Ectodermal cell (in vitro differentiated cells): ENCODE measurements at regions not wholly inside any gene's neighbourhood (a gene's known extent, or its start where the extent isn't known, plus 50 kb on each side); places are given as distances from the start of the nearest gene placed in this dataset.
"Not testable (repeated sequence)": the region's sequence is repeated elsewhere in the genome, so short reads cannot be mapped to it uniquely, and the experiment has no call there.

ENCODE experiments used
- H3K27ac ChIP-seq: 2 replicates; pipeline ENCODE4 v1.7.0; 2013; ENCODE audit warnings: mild to moderate bottlenecking, low read depth, low read length; ENCODE audit not compliant: insufficient read depth, poor library complexity, severe bottlenecking
- H3K27me3 ChIP-seq: 2 replicates; pipeline ENCODE4 v1.7.0; 2013; ENCODE audit warnings: mild to moderate bottlenecking, low read length; ENCODE audit not compliant: insufficient read depth, control insufficient read depth, poor library complexity, severe bottlenecking
- H3K36me3 ChIP-seq: one replicate; pipeline ENCODE4 v1.7.0; 2013; ENCODE audit warnings: low read length; ENCODE audit not compliant: control insufficient read depth, insufficient read depth
- H3K4me1 ChIP-seq: one replicate; pipeline ENCODE4 v1.7.0; 2013; ENCODE audit warnings: low read length; ENCODE audit not compliant: control insufficient read depth, insufficient read depth
- H3K4me3 ChIP-seq: 2 replicates; pipeline ENCODE4 v1.7.0; 2013; ENCODE audit warnings: low read depth, low read length, control low read depth; ENCODE audit not compliant: insufficient read depth
- H3K9me3 ChIP-seq: 2 replicates; pipeline ENCODE4 v1.7.0; 2013; ENCODE audit warnings: mild to moderate bottlenecking, low read length, moderate library complexity; ENCODE audit not compliant: control insufficient read depth
- WGBS, 2 experiments: methylation state at CpG; one replicate each; pipeline ENCODE4 v1.1.7; 2013; ENCODE audit warnings: missing lambda C conversion rate in 2 of 2; 5-methylcytosine and 5-hydroxymethylcytosine counted together

DNA sequence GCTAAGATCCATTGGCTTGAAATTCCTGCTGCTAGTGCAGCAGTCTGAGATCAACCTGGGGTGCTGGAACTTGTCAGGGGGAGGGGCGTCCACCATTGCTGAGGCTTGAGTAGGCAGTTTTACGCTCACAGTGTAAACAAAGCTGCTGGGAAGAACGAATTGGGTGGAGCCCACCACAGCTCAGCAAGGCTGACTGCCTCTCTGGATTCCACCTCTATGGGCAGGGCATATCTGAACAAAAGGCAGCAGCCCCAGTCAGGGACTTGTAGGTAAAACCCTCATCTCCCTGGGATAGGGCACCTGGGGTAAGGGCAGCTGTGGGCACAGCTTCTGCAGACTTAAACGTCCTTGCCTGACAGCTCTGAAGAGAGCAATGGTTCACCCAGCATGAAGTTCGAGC, 191.7 kb downstream of the ALG10B start:
- 68 to 72% methylated on average over 5 of the region's 5 CpGs for WGBS, 2 experiments
- Histone ChIP-seq H3K36me3 (no peaks in the 10 kb centered on the region), H3K27me3 (no peaks in the 10 kb centered on the region), H3K4me3 (no peak overlapping the region), H3K9me3 (no peaks in the 10 kb centered on the region), H3K4me1 (no peaks in the 10 kb centered on the region), H3K27ac (no peak overlapping the region)

DNA sequence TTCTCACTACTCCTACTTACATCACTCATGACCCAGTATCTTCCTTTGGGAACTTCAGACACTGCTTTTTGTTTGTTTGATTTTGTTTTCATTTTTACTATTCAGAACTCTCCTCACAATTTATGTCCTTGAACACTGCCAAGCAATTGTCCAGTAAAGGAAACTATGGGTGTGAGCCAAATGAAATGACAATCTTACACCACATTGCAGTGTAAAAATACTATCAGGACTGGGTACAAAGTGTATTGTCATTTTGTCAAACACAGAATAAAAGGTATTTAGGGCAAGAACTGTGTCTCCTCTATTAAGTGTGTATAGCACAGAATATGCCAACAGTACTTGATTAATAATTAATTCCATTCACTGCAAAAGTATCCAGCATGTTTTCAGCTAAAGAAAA, 199.3 kb downstream of the ALG10B start:
- no peaks in the 10 kb centered on the region for H3K27me3 ChIP-seq
- peaks cover 13% of the 10 kb centered on the region for H3K4me1 ChIP-seq
- peak overlapping the region; percentile 77 for H3K27ac ChIP-seq
- no peaks in the 10 kb centered on the region for H3K36me3 ChIP-seq
- H3K9me3 ChIP-seq, result no peaks in the 10 kb centered on the region
- H3K4me3 ChIP-seq, result no peak overlapping the region

DNA sequence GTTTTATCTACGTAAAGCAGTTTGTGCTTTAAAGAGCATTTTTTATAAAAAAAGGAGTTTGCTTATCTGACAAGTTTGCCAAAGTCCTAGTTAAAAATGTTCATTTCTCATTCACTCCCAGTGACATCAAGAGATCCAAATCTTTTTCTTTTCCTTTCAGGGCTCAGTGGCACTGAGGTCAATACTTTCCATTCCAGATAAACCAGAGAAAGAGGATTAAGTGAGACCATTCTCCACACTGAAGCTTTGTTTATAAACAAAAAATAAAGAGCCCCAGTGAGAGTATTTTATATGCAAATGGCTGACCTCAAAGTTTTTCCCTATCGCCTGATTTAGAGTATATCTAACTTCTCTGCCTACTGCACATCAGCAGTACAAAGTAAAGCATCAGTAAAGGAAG, 199.8 kb downstream of the ALG10B start:
- Histone ChIP-seq H3K4me1 (peaks cover 13% of the 10 kb centered on the region), H3K9me3 (no peaks in the 10 kb centered on the region), H3K27me3 (no peaks in the 10 kb centered on the region), H3K27ac (peak overlapping the region; percentile 77), H3K4me3 (no peak overlapping the region), H3K36me3 (no peaks in the 10 kb centered on the region)
- WGBS, 2 experiments, result 47 to 83% methylated on average over 1 to 2 of the region's 2 CpGs

DNA sequence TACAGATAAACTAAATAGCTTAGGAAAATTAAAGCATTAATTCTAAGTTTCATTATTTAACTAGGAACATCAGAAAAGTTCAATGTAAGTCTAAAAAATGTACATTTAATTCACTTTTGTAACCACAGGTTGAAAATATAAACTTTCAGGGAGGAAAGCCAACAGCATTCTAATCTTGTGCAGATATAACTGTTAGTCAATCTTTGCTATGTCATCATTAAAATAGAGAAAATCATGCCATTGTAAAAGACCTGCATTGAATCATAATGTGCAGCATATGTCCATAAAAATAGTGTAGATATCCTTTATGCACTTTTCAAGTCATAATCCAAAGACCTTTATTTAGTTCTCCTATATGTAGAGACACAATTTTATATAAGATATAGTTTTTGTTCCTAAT, 207.3 kb downstream of the ALG10B start:
- H3K4me1 ChIP-seq, result no peaks in the 10 kb centered on the region
- no peak overlapping the region for H3K4me3 ChIP-seq
- no peak overlapping the region for H3K27ac ChIP-seq
- no peaks in the 10 kb centered on the region for H3K27me3 ChIP-seq
- H3K9me3 ChIP-seq, result no peaks in the 10 kb centered on the region
- H3K36me3 ChIP-seq, result no peaks in the 10 kb centered on the region

DNA sequence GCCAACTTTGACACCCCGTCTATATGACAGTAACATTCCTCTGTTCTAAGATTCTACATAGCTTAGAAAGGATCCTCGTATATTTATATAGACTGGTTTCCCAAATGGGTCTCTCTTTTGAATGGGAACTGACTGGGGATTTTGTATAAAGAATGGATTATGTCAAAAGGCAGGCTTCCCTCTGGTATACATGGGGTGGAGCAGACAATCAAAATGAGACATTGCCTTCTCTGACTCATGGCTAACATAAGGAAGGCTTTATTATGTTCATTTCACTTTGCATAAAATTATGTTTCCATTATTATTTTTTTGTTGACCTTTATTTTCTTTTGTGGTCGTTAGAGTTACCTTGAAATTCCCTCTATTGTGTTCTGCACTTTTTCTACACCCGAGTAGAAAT, 211.1 kb downstream of the ALG10B start:
- WGBS, 2 experiments, result 81 to 96% methylated on average over 2 to 4 of the region's 4 CpGs
- H3K4me1 ChIP-seq, result no peaks in the 10 kb centered on the region
- no peaks in the 10 kb centered on the region for H3K9me3 ChIP-seq
- no peak overlapping the region for H3K27ac ChIP-seq
- H3K4me3 ChIP-seq, result no peak overlapping the region
- no peaks in the 10 kb centered on the region for H3K36me3 ChIP-seq
- no peaks in the 10 kb centered on the region for H3K27me3 ChIP-seq

DNA sequence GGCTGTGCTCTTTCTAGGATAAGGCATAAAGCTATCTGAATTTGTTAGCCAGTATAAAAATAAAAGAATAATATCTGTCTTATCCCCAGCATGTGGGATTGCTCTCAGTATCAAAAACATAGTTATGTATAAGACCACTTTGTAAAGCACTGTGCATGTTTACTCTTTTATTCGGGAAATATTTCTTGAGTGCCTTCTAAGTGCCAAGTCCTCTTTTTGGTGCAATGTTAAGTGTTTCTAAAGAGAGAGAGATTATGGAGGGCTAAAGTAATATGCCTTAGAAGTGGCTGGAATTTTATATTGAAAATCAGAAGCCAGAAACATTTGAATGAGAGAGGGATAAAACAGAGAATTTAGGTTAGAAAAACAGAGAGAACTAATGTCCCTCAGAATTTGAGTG, 212.0 kb downstream of the ALG10B start:
- Histone ChIP-seq H3K36me3 (no peaks in the 10 kb centered on the region), H3K4me3 (no peak overlapping the region), H3K4me1 (no peaks in the 10 kb centered on the region), H3K27ac (no peak overlapping the region), H3K9me3 (no peaks in the 10 kb centered on the region), H3K27me3 (no peaks in the 10 kb centered on the region)
- WGBS, 2 experiments, result 100% methylated on average over 1 of the region's 1 CpG

DNA sequence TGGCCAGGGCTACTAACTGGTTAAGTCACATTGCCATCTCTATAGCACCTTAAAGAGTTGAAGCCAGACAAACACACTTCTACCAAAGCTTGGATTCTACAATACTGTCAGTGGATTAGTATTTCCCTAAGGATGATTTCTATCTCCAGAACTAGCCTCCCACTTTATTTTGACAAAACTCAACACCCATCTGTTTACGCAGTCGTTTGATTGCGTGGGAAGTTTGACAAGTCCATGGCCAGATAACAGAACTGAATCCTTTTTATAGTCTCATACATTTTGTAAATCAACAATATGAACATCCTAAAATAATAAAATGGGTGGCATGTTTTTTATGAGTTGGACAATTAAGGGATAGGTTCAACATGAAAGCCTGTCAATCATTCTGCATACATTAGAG, 212.7 kb downstream of the ALG10B start:
- H3K27me3 ChIP-seq, H3K27ac ChIP-seq, H3K36me3 ChIP-seq, H3K4me1 ChIP-seq, H3K4me3 ChIP-seq, H3K9me3 ChIP-seq: not testable (repeated sequence)
- WGBS, 2 experiments, result 96 to 100% methylated on average over 3 of the region's 3 CpGs

- no peaks in the 10 kb centered on the region for H3K27me3 ChIP-seq
- H3K4me1 ChIP-seq, result peaks cover 4% of the 10 kb centered on the region
- no peaks in the 10 kb centered on the region for H3K36me3 ChIP-seq
- H3K4me3 ChIP-seq, result no peak overlapping the region
- no peak overlapping the region for H3K27ac ChIP-seq
- 71 to 73% methylated on average over 4 of the region's 4 CpGs for WGBS, 2 experiments
- H3K9me3 ChIP-seq, result no peaks in the 10 kb centered on the region
These were observed 221.7 kb downstream of the ALG10B start for GRCh38 chr12:38538319-38538718.

DNA sequence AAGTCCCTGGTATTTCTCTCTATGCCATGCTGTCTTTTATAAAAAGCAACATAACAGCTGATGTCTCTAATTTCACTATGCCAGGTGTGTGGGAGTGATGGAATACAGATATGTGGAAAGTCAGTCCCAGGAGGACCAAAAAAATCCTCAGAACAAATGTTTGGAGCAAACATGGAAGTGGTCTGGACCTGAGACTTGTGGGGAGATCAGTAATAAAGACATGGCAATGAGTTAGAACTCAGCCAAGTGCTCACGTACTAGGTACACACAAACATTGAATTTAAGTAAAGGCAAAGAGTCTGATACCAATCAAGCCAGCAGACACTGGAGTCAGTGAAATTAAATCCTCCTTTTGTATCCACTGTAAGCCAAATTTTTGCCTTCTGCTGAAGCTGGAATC, 223.6 kb downstream of the ALG10B start:
- Histone ChIP-seq H3K9me3 (no peaks in the 10 kb centered on the region), H3K27me3 (no peaks in the 10 kb centered on the region), H3K27ac (no peak overlapping the region), H3K4me1 (peaks cover 20% of the 10 kb centered on the region), H3K36me3 (no peaks in the 10 kb centered on the region), H3K4me3 (no peak overlapping the region)
- 94 to 96% methylated on average over 1 of the region's 1 CpG for WGBS, 2 experiments

- Histone ChIP-seq H3K27ac (no peak overlapping the region), H3K9me3 (no peaks in the 10 kb centered on the region)
These were observed 225.3 kb downstream of the ALG10B start for GRCh38 chr12:38541849-38542248.

GRCh38 chr12:38543151-38543550, 226.6 kb downstream of the ALG10B start:
- 47 to 67% methylated on average over 1 of the region's 1 CpG for WGBS, 2 experiments
- H3K27ac ChIP-seq, result no peak overlapping the region
- H3K4me3 ChIP-seq, result no peak overlapping the region
- H3K4me1 ChIP-seq, result peaks cover 20% of the 10 kb centered on the region
- H3K9me3 ChIP-seq, result no peaks in the 10 kb centered on the region
- no peaks in the 10 kb centered on the region for H3K27me3 ChIP-seq
- no peaks in the 10 kb centered on the region for H3K36me3 ChIP-seq

More at GRCh38 chr12:38541849-38542248, 225.3 kb downstream of the ALG10B start:
- no peaks in the 10 kb centered on the region for H3K27me3 ChIP-seq
- H3K4me3 ChIP-seq, result no peak overlapping the region
- H3K4me1 ChIP-seq, result peaks cover 20% of the 10 kb centered on the region
- H3K36me3 ChIP-seq, result no peaks in the 10 kb centered on the region
